HG02610 (cell line): ENCODE measurements at regions not wholly inside any gene's neighbourhood (a gene's known extent, or its start where the extent isn't known, plus 50 kb on each side); places are given as distances from the start of the nearest gene placed in this dataset.

ENCODE experiments used
- ATAC-seq: cut with Tn5 transposase; IDR thresholded peaks from one replicate; pipeline ENCODE4 v1.9.1; 2021; ENCODE audit warnings: mild to moderate bottlenecking, moderate library complexity; ENCODE audit not compliant: unreplicated experiment

DNA sequence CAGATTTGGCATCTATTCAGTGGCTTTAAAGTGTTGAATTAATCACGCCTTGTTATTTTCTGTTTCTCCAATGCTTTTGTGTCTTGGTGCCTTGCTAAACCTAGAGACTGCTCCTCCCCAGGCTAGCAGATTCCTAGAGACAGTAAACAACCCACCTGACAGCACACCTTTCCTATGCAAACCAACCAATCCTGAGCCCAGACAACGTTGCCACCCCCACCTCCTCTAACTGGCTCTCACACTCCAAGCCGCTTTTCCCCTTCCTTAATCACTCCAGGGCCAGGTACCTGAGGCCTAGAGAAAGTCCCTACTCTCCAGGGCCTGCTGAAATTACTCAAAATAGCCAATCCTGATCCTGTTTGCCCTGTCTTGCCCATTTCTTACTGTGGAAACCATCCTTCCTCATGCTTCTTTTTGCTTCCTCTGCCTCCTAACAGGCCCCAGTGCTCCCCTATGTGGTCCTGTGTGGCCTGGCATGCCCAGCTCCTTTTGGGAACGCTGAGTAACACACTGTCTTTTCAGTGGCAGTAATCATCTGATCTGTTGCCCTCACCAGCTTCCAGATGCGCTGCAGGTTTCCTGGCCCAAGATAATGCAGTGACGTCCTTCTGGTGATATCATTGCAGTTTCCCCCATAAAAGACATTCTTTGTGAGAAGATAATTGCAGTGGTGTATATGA lies 53.4 kb downstream of the GAS1 start:
- ATAC-seq = no peak

DNA sequence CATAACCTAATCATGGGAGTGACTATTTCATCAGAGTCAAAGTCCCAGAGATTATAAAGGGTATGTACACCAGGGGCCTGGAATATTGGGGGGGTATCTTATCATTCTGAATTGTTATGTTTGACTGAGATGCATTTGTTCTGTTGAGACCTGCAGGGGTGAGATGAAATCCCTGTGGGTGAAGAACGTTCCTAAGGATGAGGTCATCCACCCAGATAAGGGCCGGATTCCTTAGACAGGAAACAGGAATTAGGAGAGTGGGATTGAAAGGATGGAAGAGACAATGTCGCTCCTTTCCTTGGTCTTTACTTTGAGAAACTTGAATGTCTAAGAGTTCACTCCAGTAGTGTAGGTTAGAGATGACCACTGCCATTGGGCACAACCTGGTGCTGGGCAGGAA lies 54.7 kb downstream of the GAS1 start:
- no peak for ATAC-seq

DNA sequence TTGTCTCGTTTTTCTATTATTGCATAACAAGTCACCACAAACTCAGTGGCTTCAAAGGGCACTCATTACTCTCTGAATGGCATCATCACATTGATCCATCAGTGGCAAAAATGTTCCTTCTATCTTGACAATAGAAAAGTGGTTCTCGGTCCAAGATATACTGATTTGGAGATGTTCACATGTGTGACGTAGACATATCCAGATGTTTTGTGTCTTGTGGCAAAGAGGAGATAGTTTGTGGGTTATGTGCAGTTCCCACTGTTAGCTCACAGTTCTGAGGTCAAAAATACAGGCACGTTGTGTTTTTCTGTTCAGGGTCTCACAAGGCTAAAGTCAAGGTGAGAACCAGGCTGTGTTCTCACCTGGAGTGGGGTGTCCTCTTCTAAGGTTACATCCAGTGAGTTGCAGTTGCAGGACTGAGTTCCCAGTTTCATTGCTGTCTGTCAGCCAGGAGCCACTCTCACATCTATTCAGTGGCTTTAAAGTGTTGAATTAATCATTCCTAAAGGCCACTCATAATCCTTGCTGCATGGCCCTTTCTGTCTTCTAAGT lies 55.3 kb downstream of the GAS1 start:
- no peak for ATAC-seq

DNA sequence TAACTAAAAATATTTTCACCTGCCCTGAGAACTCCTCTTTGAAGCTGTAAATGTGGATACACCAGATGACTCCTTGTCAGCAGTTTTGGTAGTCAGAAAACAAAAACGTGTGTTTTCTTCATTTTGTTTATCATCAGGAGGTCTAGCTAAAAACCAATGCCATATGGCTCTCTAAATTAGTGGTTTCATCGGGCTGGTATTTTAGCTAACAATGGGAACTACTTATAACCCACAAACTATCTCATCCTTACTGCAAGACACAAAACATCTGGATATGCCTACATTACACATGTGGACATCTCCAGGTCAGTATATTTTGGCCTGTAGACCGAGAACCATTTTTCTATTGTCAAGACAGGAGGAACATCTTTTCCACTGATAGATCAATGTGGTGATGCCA lies 56.2 kb downstream of the GAS1 start:
- ATAC-seq = no peak

DNA sequence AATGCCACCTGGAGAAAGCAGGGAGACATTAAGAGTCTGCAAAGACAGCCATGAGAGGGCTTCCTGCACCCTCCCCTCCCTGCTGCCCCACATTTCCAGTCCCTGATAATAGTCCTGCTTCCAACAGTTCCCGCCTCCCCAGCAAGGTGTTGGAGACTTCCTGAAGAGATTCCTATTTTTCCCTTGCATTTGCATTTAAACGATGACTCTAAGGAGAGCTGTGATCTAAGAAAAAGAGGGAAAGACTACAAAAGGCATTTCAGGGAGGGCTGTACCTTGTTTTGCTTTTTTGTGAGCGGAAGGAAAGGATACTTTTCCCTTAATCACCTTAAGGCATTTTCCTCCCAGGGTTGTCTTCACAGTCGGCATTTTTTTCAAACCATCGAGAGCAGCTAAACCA lies 62.1 kb downstream of the GAS1 start:
- no peak for ATAC-seq

DNA sequence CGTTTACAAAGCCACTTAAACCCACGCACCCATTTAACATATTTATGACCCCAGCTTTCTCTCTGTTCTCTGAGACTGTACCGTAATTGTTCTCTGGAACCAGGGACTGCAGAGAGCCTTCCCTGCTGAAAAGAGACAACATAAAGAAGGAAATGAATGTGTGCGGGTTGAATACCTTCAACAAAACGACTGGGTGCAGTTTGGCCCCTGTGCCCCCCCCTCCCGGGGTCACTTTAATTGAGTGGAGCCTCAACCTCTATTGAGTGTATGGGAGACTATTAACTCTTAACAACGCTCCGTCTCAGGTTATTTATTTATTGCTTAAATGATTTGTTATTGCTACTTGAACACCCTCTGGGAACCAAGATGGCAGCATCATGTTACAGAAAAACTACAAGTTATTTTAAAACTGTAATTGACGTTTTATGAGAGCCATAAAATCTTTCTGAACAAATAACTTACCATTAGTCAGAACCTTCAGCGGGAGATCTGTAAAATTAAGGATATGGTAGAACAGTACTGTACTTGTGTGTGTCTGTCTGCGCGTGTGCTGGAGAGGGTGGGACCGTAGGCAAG lies 70.6 kb downstream of the GAS1 start:
- no peak for ATAC-seq

DNA sequence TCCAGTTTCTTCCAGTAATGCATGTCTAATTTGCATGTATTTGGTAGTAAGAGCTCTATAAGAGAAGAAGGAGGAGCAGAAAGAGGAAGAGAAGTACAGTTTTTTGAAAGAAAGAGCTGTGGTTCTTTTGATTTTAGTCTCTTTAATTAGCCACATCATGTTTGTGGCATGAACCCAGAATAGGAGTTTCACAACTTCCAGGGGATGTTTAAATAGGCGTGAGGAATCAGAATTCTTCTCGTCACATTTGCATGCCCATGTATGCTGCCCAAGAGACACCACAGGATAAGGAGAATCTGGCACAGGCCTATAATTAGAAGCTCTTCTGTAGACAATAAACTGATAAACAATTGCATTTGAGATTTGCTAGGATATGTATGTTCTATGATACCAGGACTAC lies 78.7 kb downstream of the GAS1 start:
- ATAC-seq = no peak

DNA sequence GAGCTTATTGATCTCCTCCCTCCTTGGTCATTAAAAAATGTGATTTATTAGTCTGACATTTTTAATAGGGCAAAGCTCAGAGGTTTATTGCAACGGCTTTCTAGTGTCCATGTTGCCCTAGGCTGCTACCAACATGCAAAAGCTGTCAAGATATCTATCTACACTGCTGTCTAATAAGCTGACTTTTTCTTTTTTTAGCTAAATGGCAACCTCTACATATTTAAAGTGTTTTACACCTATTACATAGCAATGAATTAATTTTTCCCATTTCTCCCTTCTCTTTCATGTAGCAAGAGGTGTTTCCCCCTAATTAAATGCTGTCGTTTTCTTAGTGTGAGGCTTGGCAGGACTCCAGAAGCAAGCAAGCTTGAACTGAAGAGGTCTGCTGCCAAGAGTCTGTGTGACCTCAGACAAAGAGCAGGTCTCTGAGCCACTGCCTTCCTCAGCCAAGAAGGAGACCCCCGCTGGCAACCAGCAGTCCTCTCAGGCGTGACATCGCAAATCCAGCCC lies 79.4 kb downstream of the GAS1 start:
- ATAC-seq = no peak

DNA sequence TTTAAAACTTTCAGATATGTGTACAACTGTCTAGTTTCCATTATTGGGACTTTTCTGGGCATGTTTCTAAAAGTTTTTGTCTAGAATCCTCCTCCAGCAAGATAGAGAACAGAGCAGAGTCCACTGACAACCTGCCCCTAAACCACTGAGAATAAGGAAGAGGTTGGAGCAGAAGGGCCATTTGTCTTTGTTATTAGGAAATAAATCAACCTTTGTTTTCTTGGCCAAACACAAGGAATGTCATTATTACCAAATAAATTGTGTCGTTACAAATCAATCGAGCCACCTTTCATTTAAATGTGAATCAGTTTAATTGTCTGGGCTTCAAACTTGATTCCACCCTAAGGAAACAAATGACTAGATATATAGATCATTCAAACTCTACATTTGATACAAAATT lies 81.4 kb downstream of the GAS1 start:
- ATAC-seq = no peak

DNA sequence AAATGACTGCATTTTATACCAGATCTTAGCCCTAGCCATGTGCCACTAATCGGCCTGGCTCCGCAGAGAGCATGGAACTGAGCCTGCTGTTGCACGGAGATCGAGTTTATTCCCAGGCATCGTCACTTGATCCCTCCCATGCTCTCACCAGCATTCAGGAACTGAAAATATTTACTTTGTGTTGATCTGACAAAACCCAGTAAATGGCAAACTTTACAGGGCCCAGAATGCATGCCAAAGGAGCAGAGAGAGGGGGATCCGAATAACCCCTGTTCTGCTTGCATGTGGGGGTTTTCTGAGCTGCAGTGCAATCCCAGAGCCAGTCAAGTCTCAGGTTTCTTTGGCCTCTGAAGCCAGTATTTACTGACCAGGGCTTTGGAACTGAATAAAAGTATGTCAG lies 87.3 kb downstream of the GAS1 start:
- no peak for ATAC-seq

DNA sequence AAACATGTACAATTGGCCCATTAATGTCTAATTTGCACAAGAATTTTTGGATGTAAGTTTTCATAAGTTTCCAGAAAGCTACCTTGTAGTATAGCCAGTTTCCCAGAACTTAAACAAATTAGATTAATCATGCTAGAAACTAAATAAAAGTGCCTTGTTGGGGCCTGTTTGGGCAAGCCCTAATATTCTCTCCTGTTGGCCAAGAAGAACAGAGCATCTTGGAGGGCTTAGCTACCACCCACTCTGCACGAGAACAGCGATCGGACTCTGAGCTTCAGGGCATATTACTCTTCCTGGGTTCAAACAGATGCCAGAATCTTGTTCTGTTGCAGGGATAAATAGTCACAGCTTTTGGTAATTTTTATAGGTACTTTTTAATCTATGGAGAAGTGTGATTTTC lies 88.2 kb downstream of the GAS1 start:
- ATAC-seq = no peak

DNA sequence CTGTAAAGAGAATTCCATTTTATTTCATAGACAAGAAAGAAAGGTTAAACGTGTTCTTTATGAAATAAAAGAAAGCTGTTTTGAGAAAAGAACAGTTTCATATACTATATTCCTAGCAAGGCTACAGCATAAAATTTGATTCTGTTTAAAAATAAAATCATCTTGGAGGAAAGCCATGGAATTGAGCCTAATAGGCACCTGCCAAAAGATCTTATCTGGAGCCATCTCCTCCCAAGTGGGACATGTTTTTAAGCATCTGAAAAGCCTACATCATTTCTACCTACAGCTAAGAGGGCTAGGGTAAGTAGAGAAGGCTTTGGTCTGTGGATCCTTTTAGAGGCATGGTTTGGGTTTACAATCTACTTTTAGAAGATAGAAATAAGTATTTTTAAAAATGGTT lies 89.3 kb downstream of the GAS1 start:
- no peak for ATAC-seq

DNA sequence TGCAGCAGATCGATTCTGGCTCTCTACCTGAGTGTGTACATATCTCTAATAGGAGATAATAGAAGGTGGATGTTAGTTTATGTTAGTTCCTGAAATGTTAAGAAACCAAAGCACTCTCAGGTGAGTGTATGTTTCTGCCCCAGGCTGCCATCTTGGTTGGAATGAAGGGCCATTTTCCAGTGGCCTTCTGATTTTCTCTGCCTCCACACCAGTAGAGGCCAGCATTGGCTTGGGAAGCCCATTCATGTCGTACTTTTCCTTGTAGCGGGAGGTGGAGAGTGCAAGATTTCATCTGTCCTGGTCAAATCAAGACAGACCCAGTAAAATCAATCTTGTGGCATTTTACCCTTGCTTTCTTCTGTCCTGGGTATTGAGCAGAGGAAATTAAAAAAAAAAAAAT lies 91.0 kb downstream of the GAS1 start:
- no peak for ATAC-seq

DNA sequence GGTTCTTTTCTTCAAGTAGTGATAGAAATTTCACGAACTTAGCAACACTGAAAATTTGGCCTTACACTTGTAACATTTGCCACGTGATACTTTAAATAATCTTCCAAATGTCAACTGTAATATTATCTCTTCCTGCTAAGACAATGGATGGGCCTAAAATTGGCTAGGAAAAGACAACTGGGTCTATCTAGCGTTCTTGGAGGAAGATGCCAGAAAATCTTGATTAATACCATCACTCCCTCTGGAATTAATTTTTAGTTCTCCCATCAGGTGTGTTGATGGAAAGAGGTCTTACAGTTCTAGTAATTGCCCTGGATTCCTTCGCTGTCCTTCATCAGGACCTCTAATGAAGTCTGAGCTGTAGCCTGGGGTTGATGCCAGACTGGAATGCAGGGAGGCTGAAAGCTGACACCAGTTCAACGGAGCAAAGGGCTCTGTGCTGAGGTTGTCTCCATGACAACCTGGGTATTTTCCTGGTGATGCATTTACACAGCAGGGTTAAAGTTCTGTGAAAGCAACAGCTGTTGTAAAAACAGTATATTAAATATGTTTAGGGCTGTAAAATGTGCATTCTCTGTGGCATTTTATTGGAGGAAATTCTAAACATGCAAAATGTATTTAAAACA lies 92.3 kb downstream of the GAS1 start:
- no peak for ATAC-seq

DNA sequence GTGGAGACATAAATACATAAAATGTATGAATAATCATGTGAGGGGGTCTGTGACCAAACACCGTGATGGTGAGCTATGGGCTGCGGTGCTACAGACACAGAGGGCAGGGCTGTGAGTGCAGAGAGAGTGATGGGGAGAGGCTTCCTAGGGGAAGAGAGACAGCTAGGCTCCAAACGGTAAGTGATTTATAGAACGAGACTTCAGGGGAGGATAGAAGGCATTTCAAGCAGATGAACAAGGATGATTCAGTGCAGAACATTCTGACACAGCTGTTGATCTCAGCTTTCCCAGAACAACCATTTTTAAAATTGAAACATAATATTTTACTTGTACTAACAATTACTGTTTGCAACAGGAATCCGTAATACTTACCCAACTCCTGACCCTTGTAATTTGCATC lies 100.7 kb downstream of the GAS1 start:
- ATAC-seq = no peak

DNA sequence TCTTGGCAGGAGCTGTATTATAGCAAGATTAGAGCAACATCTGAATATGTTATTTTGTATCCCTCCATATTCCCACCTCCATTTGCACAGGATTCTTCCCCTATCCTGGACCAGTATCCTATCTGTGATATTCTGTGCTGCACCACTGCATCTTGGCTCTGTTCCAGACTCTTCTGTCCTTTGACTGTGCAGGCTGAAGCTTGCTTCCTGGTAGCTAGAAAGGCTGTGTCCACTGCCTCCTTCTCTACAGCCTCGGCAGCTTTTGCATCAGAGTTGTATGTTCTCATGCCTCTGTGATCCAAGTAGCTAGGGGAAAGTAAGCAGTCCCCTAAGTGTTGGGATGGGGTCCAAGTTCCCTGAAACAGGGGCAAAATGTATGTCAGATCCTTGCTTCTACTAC lies 104.1 kb downstream of the GAS1 start:
- ATAC-seq = no peak

DNA sequence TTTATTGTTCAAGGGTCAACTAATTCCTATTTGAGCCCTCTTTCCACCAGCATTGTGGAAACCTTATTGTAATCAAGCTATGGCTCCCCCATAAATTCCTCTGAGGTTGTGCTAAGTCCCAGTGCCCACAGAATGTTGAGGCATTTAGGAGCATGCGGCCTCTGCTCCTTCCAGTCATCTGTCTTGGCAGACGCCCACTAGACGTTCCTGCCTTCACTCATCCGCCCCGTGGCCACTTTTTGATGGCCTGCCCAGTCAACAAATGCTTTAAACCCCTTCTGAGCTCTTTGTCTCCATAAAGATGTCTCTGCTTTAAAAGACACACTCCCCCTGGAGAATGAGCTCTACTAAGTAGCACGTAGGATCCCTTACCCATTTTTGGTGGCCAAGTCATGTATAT lies 104.7 kb downstream of the GAS1 start:
- ATAC-seq = no peak

DNA sequence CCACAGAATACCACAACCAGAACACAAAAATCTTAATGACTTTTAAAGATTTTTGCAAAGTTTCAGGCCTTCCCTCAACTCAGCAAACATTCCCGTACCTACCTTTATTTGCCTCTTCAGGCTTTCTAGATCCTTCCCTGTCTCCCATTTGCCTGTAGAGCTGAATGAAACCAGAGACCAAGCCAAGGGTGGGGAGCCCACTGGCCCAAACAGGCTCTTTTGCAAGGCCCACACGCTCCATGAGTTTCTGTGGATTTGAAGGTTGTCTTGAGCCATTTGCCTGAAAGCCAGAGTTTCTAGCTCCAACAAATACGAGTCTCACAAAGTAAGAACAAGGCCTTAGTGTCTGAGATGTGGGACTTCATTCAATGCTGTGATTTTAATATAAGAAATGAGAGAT lies 107.8 kb downstream of the GAS1 start:
- no peak for ATAC-seq

DNA sequence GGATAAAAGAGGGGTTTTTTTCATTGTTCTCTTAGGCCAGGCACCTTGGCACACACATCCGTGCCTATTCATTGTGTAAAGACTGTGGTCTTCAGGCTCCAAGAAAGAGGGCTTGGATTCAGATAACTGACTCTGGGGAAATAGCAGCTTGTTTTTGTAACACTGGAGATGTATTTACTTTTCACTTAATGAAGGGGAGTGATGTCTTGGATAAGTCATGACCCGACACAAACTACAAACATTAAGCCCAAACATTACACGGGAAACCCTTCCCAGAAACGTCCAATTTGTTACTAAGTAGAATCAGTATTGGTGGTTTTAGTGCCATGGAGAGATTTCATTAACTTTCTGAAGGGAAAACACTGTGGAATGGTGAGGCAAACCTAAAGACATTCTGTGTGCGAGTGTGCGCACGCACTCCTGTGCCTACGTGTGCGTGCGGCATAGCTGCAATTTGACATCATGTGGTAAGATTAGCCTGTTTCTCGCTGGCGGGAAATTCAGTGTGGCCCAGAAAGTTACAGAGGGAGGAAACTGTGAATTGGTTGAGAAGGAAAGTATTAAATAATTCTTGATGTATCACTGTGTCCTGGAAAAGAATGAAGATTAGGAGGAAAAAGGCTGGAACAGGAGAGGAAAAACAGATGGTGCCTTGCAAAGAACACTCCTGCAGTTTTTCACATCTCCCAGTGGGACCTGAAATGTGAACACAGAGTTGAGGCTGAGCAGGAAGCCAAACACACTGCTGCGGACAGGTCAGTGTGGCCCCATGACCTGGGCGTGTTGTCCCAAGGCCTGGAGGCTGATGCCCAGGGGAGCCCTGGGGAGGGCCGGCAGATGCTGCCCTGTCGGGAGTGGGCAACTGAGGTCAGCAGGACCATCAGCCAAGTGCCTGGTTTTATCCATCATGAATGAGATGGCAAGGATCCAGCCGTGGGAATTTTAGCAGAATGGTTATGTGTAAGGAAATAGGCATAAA lies 108.5 kb downstream of the GAS1 start:
- no peak for ATAC-seq

DNA sequence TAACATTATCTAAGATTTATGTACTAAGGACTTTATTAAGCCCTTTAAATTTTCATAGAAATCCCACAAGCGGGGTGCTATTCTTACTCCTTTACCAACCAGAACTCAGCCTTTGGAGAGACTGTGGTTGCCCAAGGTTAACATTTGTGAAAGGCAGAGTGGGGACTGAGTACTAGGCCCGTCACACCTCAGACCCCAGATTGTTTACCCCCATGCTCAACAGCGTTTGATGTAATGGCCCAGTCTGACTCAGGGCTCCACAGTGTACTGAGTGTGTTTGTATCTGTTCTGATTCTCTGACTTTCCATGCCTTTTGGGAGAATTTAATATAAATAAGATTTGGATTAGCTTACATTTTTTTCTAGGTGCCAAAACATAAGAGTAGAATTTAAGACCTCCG lies 110.0 kb downstream of the GAS1 start:
- no peak for ATAC-seq

DNA sequence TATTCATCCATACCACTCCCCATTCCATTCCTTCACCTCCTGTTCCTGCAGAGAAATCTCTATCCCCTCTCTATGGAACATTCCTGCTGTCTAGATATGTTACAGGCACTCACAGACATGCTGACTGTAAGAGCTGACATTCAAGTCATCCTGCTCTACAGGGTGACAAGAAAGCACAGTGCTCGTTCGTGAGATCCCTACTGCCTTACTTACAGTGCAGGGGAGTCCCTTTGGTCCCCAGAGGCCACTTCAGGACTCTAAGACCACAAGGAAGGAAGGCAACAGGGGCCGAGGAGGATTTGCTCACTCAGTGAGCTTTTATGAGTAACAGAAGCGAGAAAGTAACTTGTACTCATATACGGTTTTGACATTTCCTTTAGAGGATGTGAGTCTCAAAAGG lies 110.5 kb downstream of the GAS1 start:
- peak; percentile 93 for ATAC-seq
